NCI-H1417 treated with DMSO at 0.1 percent for 48 hours (cell line): ENCODE measurements at regions not wholly inside any gene's neighbourhood (a gene's known extent, or its start where the extent isn't known, plus 50 kb on each side); places are given as distances from the start of the nearest gene placed in this dataset.
"Not testable (repeated sequence)": the region's sequence is repeated elsewhere in the genome, so short reads cannot be mapped to it uniquely, and the experiment has no call there.

Source experiments
- DNase-seq: peaks from one replicate; lab custom pipeline; 2025; lab: John Stamatoyannopoulos, UW

- DNase-seq = no peak
Measured at GRCh38 chr14:92223025-92223424, 99.9 kb upstream of the SLC24A4 start.

GRCh38 chr14:92224358-92224954, 98.5 kb upstream of the SLC24A4 start:
- DNase-seq = no peak

- no peak for DNase-seq
Measured at GRCh38 chr14:92225731-92226130, 97.2 kb upstream of the SLC24A4 start.

- not testable (repeated sequence) for DNase-seq
Measured at GRCh38 chr14:92226166-92226565, 96.8 kb upstream of the SLC24A4 start.

- DNase-seq = no peak
Measured at GRCh38 chr14:92236243-92236900, 86.6 kb upstream of the SLC24A4 start.

- no peak for DNase-seq
Measured at GRCh38 chr14:92240658-92241057, 82.3 kb upstream of the SLC24A4 start.

GRCh38 chr14:92241966-92242595, 80.9 kb upstream of the SLC24A4 start:
- no peak for DNase-seq

GRCh38 chr14:92244805-92245204, 78.2 kb upstream of the SLC24A4 start:
- DNase-seq = no peak

GRCh38 chr14:92247341-92247740, 75.6 kb upstream of the SLC24A4 start:
- no peak for DNase-seq

GRCh38 chr14:92247947-92248346, 75.0 kb upstream of the SLC24A4 start:
- no peak for DNase-seq

GRCh38 chr14:92248696-92249095, 74.3 kb upstream of the SLC24A4 start:
- DNase-seq = no peak

GRCh38 chr14:92250366-92250765, 72.6 kb upstream of the SLC24A4 start:
- not testable (repeated sequence) for DNase-seq

GRCh38 chr14:92252323-92252722, 70.6 kb upstream of the SLC24A4 start:
- DNase-seq = peak; percentile 10

GRCh38 chr14:92253381-92253894, 69.5 kb upstream of the SLC24A4 start:
- DNase-seq = no peak

- DNase-seq = no peak
Measured at GRCh38 chr14:92254786-92255185, 68.2 kb upstream of the SLC24A4 start.

- DNase-seq = no peak
Measured at GRCh38 chr14:92258934-92259333, 64.0 kb upstream of the SLC24A4 start.

GRCh38 chr14:92259613-92260357, 63.2 kb upstream of the SLC24A4 start:
- DNase-seq = no peak

- no peak for DNase-seq
Measured at GRCh38 chr14:92263681-92264080, 59.3 kb upstream of the SLC24A4 start.

GRCh38 chr14:92264195-92264594, 58.8 kb upstream of the SLC24A4 start:
- no peak for DNase-seq

GRCh38 chr14:92266216-92266615, 56.7 kb upstream of the SLC24A4 start:
- no peak for DNase-seq
